Spleen (tissue), 11 donors: ENCODE measurements at regions not wholly inside any gene's neighbourhood (a gene's known extent, or its start where the extent isn't known, plus 50 kb on each side); places are given as distances from the start of the nearest gene placed in this dataset.

Source experiments
- DNase-seq: peaks from one replicate; pipeline ENCODE4 v3.0.0-alpha.2; 2020
- H3K27ac ChIP-seq, 8 donors: fragments of 200-600 bp; sonication (generic) in 7 of 8; 1 replicate in 4 of 8; 2 replicates in 4 of 8; pipeline versions ENCODE4 v1.5.0 to v1.8.0; 2016 to 2021; ENCODE audit warnings: inconsistent platforms in 4 of 8, mild to moderate bottlenecking in 4 of 8, moderate library complexity in 1 of 8
- H3K27me3 ChIP-seq, 7 donors: fragments of 200-600 bp; sonication (generic) in 6 of 7; replicated peaks in 1 of 7; 1 replicate in 4 of 7; 2 replicates in 3 of 7; pipeline versions ENCODE4 v1.5.0 to v1.8.0; 2016 to 2021; ENCODE audit warnings: inconsistent platforms in 3 of 7, mild to moderate bottlenecking in 1 of 7
- H3K36me3 ChIP-seq, 6 donors: fragments of 200-600 bp; sonication (generic) in 5 of 6; 1 replicate in 4 of 6; 2 replicates in 2 of 6; pipeline versions ENCODE4 v1.5.0 to v1.8.0; 2016 to 2021; ENCODE audit warnings: inconsistent platforms in 2 of 6
- H3K4me1 ChIP-seq, 6 donors: fragments of 200-600 bp; sonication (generic) in 5 of 6; 1 replicate in 3 of 6; 2 replicates in 3 of 6; pipeline versions ENCODE4 v1.5.0 to v1.8.0; 2016 to 2021; ENCODE audit warnings: inconsistent platforms in 3 of 6
- H3K4me3 ChIP-seq, 8 donors: fragments of 200-600 bp; sonication (generic) in 7 of 8; 1 replicate in 4 of 8; 2 replicates in 4 of 8; pipeline versions ENCODE4 v1.5.0 to v1.8.0; 2016 to 2021; ENCODE audit warnings: inconsistent platforms in 4 of 8, mild to moderate bottlenecking in 4 of 8, moderate library complexity in 2 of 8
- H3K9me3 ChIP-seq, 8 donors: fragments of 200-600 bp; sonication (generic) in 7 of 8; 1 replicate in 4 of 8; 2 replicates in 4 of 8; pipeline versions ENCODE4 v1.5.0 to v1.8.0; 2016 to 2021; ENCODE audit warnings: inconsistent platforms in 4 of 8
- POLR2A ChIP-seq, 3 donors: fragments of 450-650 bp; IDR thresholded peaks; one replicate each; pipeline ENCODE4 v1.5.1; 2017; ENCODE audit warnings: antibody characterized with exemption in 3 of 3, mild to moderate bottlenecking in 1 of 3
- POLR2AphosphoS5 ChIP-seq, 3 donors: sonication (generic); formaldehyde crosslinking; IDR thresholded peaks; one replicate each; pipeline ENCODE4 v1.5.1; 2017; ENCODE audit warnings: antibody characterized with exemption in 3 of 3
- WGBS, 5 donors: extraction: QIAGEN DNeasy Blood & Tissue Kit in 3 of 5; methylation state at CpG; one replicate each; pipeline versions ENCODE4 v1.1.5 to v1.1.7; 2013 to 2018; 5-methylcytosine and 5-hydroxymethylcytosine counted together
- intact Hi-C: fragments of 100-400 bp; cut with DNase I; formaldehyde crosslinking; loops from one replicate; pipeline ENCODE4 v1.15.0; 2023; ENCODE audit warnings: low total_unique reads
- TF ChIP-seq, protein P1 (sequence below), 11 experiments: fragments of 200-600 bp in 7 of 11; fragments of 450-650 bp in 4 of 11; sonication (generic) in 4 of 11; IDR thresholded peaks in 8 of 11; conservative IDR thresholded peaks in 3 of 11; 1 replicate in 7 of 11; 2 replicates in 4 of 11; pipeline versions ENCODE4 v1.4.0 to v1.8.0; 2016 to 2021; ENCODE audit warnings: antibody characterized with exemption in 11 of 11, inconsistent platforms in 4 of 11, mild to moderate bottlenecking in 1 of 11
- donor health status: healthy with polysubstance abuse.
- donor health status: DM: no; HTN: no; CAD: no; lungs with moderate emphysema.
- donor health status: DM: no; HTN: no; CAD: no.
- donor health status: Bipolar disorder and iron deficiency.
- donor health status: healthy.
- donor health status: DM: no; HTN: no; CAD: no.
- donor health status: DM: yes; HTN: yes; CAD: no.

DNA sequence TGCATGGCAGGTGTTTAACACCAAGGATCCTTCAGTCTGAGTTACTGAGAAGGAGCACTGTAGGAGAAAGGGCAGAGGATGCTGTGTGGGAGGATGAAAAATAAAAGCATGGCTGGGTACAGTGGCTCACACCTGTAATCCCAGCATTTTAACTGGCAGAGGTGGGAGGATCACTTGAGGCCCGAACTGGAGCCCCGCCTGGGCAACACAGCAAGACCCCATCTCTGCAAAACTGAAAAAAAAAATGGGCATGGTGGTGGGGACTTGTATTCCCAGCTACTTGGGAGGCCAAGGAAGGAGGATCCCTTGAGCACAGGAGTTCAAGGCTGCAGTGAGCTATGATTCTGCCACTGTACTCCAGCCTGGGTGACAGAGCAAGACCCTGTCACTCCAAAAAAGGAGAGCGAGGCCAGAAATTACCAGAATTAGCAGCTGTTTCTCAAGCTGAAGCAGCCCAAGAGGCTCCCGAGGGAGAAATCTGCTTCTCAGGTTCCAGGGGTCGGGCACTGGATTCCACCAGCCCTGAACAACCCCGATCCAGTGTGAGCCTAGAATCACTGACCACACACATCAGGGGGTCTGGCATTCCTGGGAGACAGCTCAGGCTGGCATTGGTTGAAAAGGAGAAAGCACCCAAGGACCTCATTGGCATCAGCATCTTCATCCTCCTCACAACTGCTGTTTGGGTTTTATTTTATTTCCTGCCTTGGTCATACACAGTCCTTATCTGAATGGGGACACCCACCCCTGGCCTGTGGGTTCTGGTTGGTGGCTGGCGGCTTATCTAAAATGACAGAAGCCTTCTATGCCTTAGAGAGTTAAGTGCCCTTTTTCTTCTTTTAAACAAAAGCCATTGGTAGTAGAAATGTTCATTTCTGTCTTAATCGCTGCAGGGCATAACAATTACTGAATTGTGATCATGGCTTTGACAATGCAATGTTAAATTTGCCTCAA is 66.3 kb upstream of the TRIM2 start:
- H3K27ac ChIP-seq, result no peak overlapping the region
- peaks cover 0 to 32% (median 14%) of the 10 kb centered on the region in 6 donors for H3K4me1 ChIP-seq
- H3K36me3 ChIP-seq, result no peaks in the 10 kb centered on the region
- intact Hi-C loops, result no loop called here
- H3K27me3 ChIP-seq, result peaks cover 0 to 27% (median 0%) of the 10 kb centered on the region in 7 donors
- DNase-seq, result no peak
- no peak overlapping the region for H3K4me3 ChIP-seq
- WGBS, 5 donors, result 56 to 75% (median 70%) methylated on average over 6 to 8 of the region's 8 CpGs
- TF ChIP-seq POLR2AphosphoS5 (IDR thresholded peaks at IDR 0.05) (no peak), POLR2A (IDR thresholded peaks at IDR 0.05) (no peak)
- TF ChIP-seq, protein P1, sequence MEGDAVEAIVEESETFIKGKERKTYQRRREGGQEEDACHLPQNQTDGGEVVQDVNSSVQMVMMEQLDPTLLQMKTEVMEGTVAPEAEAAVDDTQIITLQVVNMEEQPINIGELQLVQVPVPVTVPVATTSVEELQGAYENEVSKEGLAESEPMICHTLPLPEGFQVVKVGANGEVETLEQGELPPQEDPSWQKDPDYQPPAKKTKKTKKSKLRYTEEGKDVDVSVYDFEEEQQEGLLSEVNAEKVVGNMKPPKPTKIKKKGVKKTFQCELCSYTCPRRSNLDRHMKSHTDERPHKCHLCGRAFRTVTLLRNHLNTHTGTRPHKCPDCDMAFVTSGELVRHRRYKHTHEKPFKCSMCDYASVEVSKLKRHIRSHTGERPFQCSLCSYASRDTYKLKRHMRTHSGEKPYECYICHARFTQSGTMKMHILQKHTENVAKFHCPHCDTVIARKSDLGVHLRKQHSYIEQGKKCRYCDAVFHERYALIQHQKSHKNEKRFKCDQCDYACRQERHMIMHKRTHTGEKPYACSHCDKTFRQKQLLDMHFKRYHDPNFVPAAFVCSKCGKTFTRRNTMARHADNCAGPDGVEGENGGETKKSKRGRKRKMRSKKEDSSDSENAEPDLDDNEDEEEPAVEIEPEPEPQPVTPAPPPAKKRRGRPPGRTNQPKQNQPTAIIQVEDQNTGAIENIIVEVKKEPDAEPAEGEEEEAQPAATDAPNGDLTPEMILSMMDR (IDR thresholded peaks at IDR 0.05 in 8 of 11, conservative IDR thresholded peaks at IDR 0.05 in 3 of 11), result no peak
- H3K9me3 ChIP-seq, result no peaks in the 10 kb centered on the region

DNA sequence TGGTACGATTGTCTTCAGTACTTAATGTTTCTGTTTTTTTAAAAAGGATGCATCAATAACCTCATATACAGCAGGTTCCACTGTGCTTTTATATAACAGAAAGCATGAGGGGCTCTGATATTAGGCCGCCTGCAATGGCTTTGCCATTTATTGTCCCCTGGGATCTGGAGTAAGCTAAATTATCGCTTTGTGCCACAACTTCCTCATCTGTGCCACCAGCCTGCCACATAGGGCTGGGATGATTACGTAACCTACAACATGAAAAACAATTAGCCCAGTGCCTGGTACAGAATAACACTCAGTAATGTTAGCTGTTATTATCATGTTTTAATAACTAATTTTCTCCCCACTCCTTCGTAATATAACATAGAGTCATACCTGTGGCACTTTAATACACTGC is 65.5 kb upstream of the TRIM2 start:
- H3K4me3 ChIP-seq, result no peak overlapping the region
- H3K36me3 ChIP-seq, result no peaks in the 10 kb centered on the region
- H3K27me3 ChIP-seq, result peaks cover 0 to 27% (median 0%) of the 10 kb centered on the region in 7 donors
- WGBS, 5 donors, result 36 to 61% (median 48%) methylated on average over 5 of the region's 5 CpGs
- no peak for TF ChIP-seq POLR2A (IDR thresholded peaks at IDR 0.05)
- TF ChIP-seq POLR2AphosphoS5 (IDR thresholded peaks at IDR 0.05), result no peak
- TF ChIP-seq, protein P1 (IDR thresholded peaks at IDR 0.05 in 8 of 11, conservative IDR thresholded peaks at IDR 0.05 in 3 of 11), result no peak
- no peak overlapping the region for H3K27ac ChIP-seq
- peaks cover 0 to 40% (median 19%) of the 10 kb centered on the region in 6 donors for H3K4me1 ChIP-seq
- H3K9me3 ChIP-seq, result no peaks in the 10 kb centered on the region
- no peak for DNase-seq
- intact Hi-C loops, result no loop called here

DNA sequence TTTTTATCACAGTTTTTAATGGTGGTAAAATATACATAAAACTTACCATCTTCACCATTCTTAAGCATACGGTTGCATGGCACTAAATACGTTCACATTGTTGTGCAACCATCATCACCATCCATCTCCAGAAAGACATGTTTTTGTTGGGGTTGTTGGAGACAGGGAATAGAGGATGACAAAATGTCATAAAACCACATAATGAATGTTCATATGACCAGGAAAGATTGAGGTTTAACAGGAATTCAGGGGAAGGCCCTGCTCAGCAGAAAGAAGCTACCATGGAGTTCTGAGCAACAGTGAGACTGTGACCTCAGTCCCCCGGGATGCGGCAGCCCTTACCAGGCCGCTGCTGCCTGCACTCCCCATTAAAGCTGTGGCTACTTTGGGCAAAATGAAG is 63.9 kb upstream of the TRIM2 start:
- DNase-seq, result no peak
- Histone ChIP-seq H3K4me3 (no peak overlapping the region), H3K27ac (no peak overlapping the region), H3K27me3 (peaks cover 0 to 27% (median 0%) of the 10 kb centered on the region in 7 donors), H3K9me3 (no peaks in the 10 kb centered on the region), H3K4me1 (peaks cover 0 to 29% (median 14%) of the 10 kb centered on the region in 6 donors), H3K36me3 (no peaks in the 10 kb centered on the region)
- intact Hi-C loops, result no loop called here
- 82 to 91% (median 88%) methylated on average over 5 of the region's 5 CpGs for WGBS, 5 donors
- TF ChIP-seq, protein P1 (IDR thresholded peaks at IDR 0.05 in 8 of 11, conservative IDR thresholded peaks at IDR 0.05 in 3 of 11), result no peak
- TF ChIP-seq POLR2A (IDR thresholded peaks at IDR 0.05) (no peak), POLR2AphosphoS5 (IDR thresholded peaks at IDR 0.05) (no peak)

DNA sequence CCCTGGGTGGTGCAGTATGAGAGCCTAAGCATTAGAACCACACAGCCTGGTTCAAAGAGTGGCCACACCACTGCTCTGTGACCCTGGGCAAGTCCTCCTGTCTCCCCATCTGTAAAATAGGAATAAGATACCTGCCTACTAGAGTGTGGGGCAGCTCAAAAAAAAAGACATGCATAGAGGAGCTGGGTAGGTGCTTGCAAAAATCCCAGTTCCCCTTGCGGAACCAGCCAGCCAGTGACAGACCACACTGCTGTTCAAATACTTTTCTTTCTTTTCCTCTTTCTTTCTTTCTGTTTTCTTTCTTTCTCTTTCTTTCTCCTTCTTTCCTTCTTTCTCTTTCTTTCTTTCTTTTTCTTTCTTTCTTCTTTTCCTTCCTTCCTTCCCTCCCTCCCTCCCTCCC is 63.0 kb upstream of the TRIM2 start:
- DNase-seq, result no peak
- H3K36me3 ChIP-seq, result no peaks in the 10 kb centered on the region
- no peak overlapping the region for H3K27ac ChIP-seq
- H3K4me3 ChIP-seq, result no peak overlapping the region
- intact Hi-C loops, result no loop called here
- TF ChIP-seq POLR2AphosphoS5 (IDR thresholded peaks at IDR 0.05) (no peak), POLR2A (IDR thresholded peaks at IDR 0.05) (no peak)
- TF ChIP-seq, protein P1 (IDR thresholded peaks at IDR 0.05 in 8 of 11, conservative IDR thresholded peaks at IDR 0.05 in 3 of 11), result no peak
- H3K4me1 ChIP-seq, result peaks cover 0 to 29% (median 14%) of the 10 kb centered on the region in 6 donors
- H3K9me3 ChIP-seq, result no peaks in the 10 kb centered on the region
- 52 to 77% (median 58%) methylated on average over 1 of the region's 1 CpG for WGBS, 5 donors
- peaks cover 0 to 23% (median 0%) of the 10 kb centered on the region in 7 donors for H3K27me3 ChIP-seq
